DMS 273 (cell line): ENCODE measurements at regions not wholly inside any gene's neighbourhood (a gene's known extent, or its start where the extent isn't known, plus 50 kb on each side); places are given as distances from the start of the nearest gene placed in this dataset.

Experiments used
- DNase-seq: peaks from one replicate; lab custom pipeline; 2025; ENCODE audit not compliant: unreplicated experiment; lab: John Stamatoyannopoulos, UW

GRCh38 chr18:23341983-23342382, 111.1 kb upstream of the RIOK3 start:
- no peak for DNase-seq

GRCh38 chr18:23342506-23342905, 110.6 kb upstream of the RIOK3 start:
- no peak for DNase-seq

- no peak for DNase-seq
These were observed 102.9 kb upstream of the RIOK3 start for GRCh38 chr18:23350188-23350587.

- DNase-seq: no peak
These were observed 101.6 kb upstream of the RIOK3 start for GRCh38 chr18:23351521-23351920.

GRCh38 chr18:23352042-23352441, 101.0 kb upstream of the RIOK3 start:
- no peak for DNase-seq

- no peak for DNase-seq
These were observed 99.6 kb upstream of the RIOK3 start for GRCh38 chr18:23353459-23353858.

GRCh38 chr18:23354625-23355024, 98.5 kb upstream of the RIOK3 start:
- no peak for DNase-seq

GRCh38 chr18:23355206-23355605, 97.9 kb upstream of the RIOK3 start:
- DNase-seq: no peak

- DNase-seq: no peak
These were observed 96.7 kb upstream of the RIOK3 start for GRCh38 chr18:23356424-23356823.

- DNase-seq: no peak
These were observed 96.0 kb upstream of the RIOK3 start for GRCh38 chr18:23356915-23357601.

- no peak for DNase-seq
These were observed 95.0 kb upstream of the RIOK3 start for GRCh38 chr18:23357996-23358594.

- no peak for DNase-seq
These were observed 93.7 kb upstream of the RIOK3 start for GRCh38 chr18:23359421-23359820.

- DNase-seq: no peak
These were observed 89.1 kb upstream of the RIOK3 start for GRCh38 chr18:23363865-23364570.

- no peak for DNase-seq
These were observed 87.5 kb upstream of the RIOK3 start for GRCh38 chr18:23365602-23366001.

- no peak for DNase-seq
These were observed 83.8 kb upstream of the RIOK3 start for GRCh38 chr18:23369266-23369665.

GRCh38 chr18:23373570-23373969, 79.5 kb upstream of the RIOK3 start:
- no peak for DNase-seq

GRCh38 chr18:23377669-23378301, 75.3 kb upstream of the RIOK3 start:
- DNase-seq: no peak

GRCh38 chr18:23378302-23378686, 74.8 kb upstream of the RIOK3 start:
- no peak for DNase-seq

- DNase-seq: no peak
These were observed 73.0 kb upstream of the RIOK3 start for GRCh38 chr18:23380001-23380550.

GRCh38 chr18:23380817-23381216, 72.3 kb upstream of the RIOK3 start:
- DNase-seq: no peak

- no peak for DNase-seq
These were observed 69.6 kb upstream of the RIOK3 start for GRCh38 chr18:23383494-23383893.
